Activated B cell treated with CpG ODN at 0.5 μM for 24 hours (primary cell): ENCODE measurements at regions not wholly inside any gene's neighbourhood (a gene's known extent, or its start where the extent isn't known, plus 50 kb on each side); places are given as distances from the start of the nearest gene placed in this dataset.

Source experiments
- ATAC-seq: fragments of 200-7000 bp; cut with Tn5 transposase; one replicate; pipeline ENCODE4 v1.10.0; 2021; ENCODE audit warnings: low read depth, mild to moderate bottlenecking, moderate library complexity
- CTCF ChIA-PET: fragments of 350-600 bp; sonication (Branson Sonifier 250); formaldehyde crosslinking; loops from one replicate; lab custom pipeline; 2021; ENCODE audit warnings: antibody characterized with exemption; lab: Charles Lee
- POLR2A ChIA-PET: fragments of 350-600 bp; sonication (Branson Sonifier 250); formaldehyde crosslinking; loops from one replicate; lab custom pipeline; 2021; ENCODE audit warnings: antibody characterized with exemption; lab: Charles Lee
- DNase-seq: peaks from one replicate; pipeline ENCODE4 v3.0.0; 2022
- H3K27ac Mint-ChIP-seq: one replicate; pipeline ENCODE4 v1.8.0; 2020; ENCODE audit warnings: mixed read lengths
- H3K27me3 Mint-ChIP-seq: one replicate; pipeline ENCODE4 v1.8.0; 2021; ENCODE audit warnings: mixed read lengths
- H3K36me3 Mint-ChIP-seq: one replicate; pipeline ENCODE4 v1.8.0; 2021; ENCODE audit warnings: low read depth, mixed read lengths
- H3K4me1 Mint-ChIP-seq: one replicate; pipeline ENCODE4 v1.8.0; 2021; ENCODE audit warnings: mixed read lengths
- H3K4me3 Mint-ChIP-seq: one replicate; pipeline ENCODE4 v1.8.0; 2020; ENCODE audit warnings: mild to moderate bottlenecking, mixed read lengths
- H3K9me3 Mint-ChIP-seq: one replicate; pipeline ENCODE4 v1.8.0; 2020; ENCODE audit warnings: mixed read lengths
- intact Hi-C: fragments of 100-400 bp; cut with micrococcal nuclease; formaldehyde crosslinking; loops from one replicate; pipeline ENCODE4 v1.15.1; 2024
- TF ChIP-seq, protein P1 (sequence below): fragments of 200-600 bp; IDR thresholded peaks from one replicate; pipeline ENCODE4 v1.8.0; 2022; ENCODE audit warnings: antibody characterized with exemption, mild to moderate bottlenecking

DNA sequence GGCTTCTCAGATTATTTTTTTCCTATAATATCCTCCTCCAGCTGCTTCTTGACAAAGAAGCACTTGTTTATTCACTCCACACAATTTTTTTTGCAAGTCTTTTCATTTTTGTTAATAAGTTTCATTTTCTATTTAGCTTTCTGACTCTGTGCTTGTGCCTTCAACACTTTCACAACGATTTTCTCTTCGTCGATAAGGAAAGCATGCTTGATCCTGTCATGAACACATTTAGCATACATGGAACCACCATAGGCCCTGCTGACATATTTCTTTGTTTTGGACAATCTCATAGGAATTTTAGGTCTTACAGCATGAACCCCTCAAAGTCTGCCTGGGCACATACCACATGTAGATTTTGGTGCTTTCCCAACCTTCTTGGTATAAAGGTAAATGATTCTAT is 346.0 kb downstream of the KCNRG start:
- no peaks in the 10 kb centered on the region for H3K9me3 Mint-ChIP-seq
- ATAC-seq (no peak), DNase-seq (no peak)
- peaks cover 52% of the 10 kb centered on the region for H3K4me1 Mint-ChIP-seq
- intact Hi-C loops: no loop called here
- H3K4me3 Mint-ChIP-seq: no peak overlapping the region
- no peaks in the 10 kb centered on the region for H3K27me3 Mint-ChIP-seq
- no peak overlapping the region for H3K27ac Mint-ChIP-seq
- H3K36me3 Mint-ChIP-seq: no peaks in the 10 kb centered on the region
- TF ChIP-seq, protein P1, sequence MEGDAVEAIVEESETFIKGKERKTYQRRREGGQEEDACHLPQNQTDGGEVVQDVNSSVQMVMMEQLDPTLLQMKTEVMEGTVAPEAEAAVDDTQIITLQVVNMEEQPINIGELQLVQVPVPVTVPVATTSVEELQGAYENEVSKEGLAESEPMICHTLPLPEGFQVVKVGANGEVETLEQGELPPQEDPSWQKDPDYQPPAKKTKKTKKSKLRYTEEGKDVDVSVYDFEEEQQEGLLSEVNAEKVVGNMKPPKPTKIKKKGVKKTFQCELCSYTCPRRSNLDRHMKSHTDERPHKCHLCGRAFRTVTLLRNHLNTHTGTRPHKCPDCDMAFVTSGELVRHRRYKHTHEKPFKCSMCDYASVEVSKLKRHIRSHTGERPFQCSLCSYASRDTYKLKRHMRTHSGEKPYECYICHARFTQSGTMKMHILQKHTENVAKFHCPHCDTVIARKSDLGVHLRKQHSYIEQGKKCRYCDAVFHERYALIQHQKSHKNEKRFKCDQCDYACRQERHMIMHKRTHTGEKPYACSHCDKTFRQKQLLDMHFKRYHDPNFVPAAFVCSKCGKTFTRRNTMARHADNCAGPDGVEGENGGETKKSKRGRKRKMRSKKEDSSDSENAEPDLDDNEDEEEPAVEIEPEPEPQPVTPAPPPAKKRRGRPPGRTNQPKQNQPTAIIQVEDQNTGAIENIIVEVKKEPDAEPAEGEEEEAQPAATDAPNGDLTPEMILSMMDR: no peak
- ChIA-PET CTCF (interaction anchor here (0.8 kb wide), 1 partner anchor 11 kb away, joined by 3 read pairs; no protein-coding TSS in a partner anchor), POLR2A (interaction anchor here (0.6 to 1.4 kb wide), 2 partner anchors 9 to 232 kb away, joined by 3 read pairs; no protein-coding TSS in a partner anchor)

DNA sequence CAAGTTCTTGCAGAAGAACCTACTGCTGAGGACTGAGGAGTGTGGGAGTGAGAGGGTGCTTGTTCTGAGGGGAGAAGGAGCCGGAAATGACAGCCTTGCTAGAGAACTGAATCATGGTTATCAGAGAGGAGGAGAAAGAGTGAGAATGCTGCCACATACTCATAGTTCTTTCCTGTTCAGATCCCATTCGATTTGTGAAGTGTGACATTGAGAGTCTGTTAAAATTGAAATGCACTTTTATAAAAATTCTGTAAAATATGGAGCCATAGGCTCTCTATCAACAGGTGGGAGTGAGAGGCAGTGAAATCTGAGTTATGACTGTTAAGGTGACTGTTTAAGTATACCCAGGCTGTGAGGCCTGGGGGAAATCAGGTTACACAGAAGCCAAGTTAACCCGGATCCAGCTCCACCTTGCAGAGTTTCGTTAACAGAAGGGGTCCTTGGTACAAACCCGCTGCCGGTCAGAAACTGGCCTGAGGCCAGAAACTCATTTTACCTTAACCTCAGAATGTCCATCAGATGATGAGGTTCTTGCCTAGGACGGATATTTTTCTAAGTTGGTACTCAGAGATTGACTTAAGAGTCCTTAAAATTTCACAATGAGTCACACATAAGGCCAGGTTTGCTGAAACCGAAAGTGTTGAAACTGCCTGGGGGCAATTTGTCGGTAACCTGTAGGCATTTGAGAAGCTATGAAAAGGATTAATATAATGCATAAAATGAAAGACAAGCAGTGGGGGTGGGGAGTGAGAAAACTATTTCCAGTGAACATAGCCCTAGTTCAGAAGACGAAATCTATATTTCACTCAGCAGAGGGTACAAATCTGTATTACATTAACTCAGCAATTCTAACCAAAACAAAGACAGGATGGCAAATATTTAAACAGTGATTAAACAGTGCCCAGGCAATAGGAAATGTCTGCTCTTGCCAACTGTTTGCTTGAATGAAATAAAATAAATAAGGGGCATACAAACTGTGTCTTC is 350.5 kb downstream of the KCNRG start:
- POLR2A ChIA-PET: interaction anchor here (0.6 to 3.4 kb wide), 17 partner anchors 8 to 549 kb away, joined by 3 to 42 read pairs (median 8); partner anchors contain the start of gene TRIM13
- H3K27me3 Mint-ChIP-seq: no peaks in the 10 kb centered on the region
- ATAC-seq: peak; percentile 28
- peak overlapping the region; percentile 63 for H3K4me3 Mint-ChIP-seq
- H3K9me3 Mint-ChIP-seq: no peaks in the 10 kb centered on the region
- H3K27ac Mint-ChIP-seq: peak overlapping the region; percentile 86
- TF ChIP-seq, protein P1: no peak
- H3K36me3 Mint-ChIP-seq: no peaks in the 10 kb centered on the region
- no peak for DNase-seq
- intact Hi-C loops: loop anchor here (1.0 kb wide), 3 partner anchors 10 to 283 kb away; no protein-coding TSS in a partner anchor
- peaks cover 57% of the 10 kb centered on the region for H3K4me1 Mint-ChIP-seq
- CTCF ChIA-PET: interaction anchor here (0.7 to 1.8 kb wide), 3 partner anchors 21 to 435 kb away, joined by 3 to 5 read pairs (median 3); no protein-coding TSS in a partner anchor

DNA sequence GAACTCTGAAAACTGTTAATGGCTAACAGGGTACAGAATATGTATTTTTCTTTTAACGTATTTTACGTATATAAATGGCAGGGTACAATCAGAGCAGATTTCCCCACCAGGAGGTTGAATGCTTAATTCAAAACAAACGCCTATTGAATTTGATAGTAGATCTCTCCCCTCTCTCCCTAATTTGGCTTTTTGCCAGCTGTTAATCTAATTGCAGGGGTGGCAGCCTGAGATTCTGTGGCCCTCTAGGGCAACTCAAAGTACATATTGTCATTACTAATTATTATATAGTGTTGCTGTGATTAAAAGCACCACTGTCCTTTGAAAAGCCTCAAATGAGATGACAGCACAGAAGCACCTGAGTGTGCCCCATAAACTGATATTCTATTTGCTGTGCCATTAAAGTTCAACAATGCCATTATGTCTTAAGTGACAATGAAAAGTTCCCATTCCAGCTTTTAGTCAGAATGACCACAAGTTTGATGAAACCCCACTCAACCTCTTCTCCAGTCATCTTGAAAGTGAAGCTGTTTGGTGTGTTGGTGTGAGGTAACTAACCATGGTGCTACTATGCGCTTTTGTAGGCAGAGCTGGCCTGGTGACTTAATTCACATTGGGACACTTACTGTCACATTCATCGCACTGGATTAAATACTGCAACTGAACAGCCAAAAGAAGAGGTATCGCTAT is 351.4 kb downstream of the KCNRG start:
- TF ChIP-seq, protein P1: no peak
- POLR2A ChIA-PET: interaction anchor here (0.6 to 3.4 kb wide), 17 partner anchors 9 to 548 kb away, joined by 4 to 42 read pairs (median 8); partner anchors contain the start of gene TRIM13
- Mint-ChIP-seq H3K27me3 (no peaks in the 10 kb centered on the region), H3K4me3 (peak overlapping the region; percentile 63), H3K36me3 (no peaks in the 10 kb centered on the region), H3K27ac (peak overlapping the region; percentile 86), H3K9me3 (no peaks in the 10 kb centered on the region), H3K4me1 (peaks cover 60% of the 10 kb centered on the region)
- CTCF ChIA-PET: interaction anchor here (0.7 to 2.8 kb wide), 4 partner anchors 20 to 545 kb away, joined by 3 to 8 read pairs (median 4); no protein-coding TSS in a partner anchor
- ATAC-seq (peak; percentile 36), DNase-seq (no peak)
- intact Hi-C loops: loop anchor here (1.0 kb wide), 3 partner anchors 11 to 284 kb away; no protein-coding TSS in a partner anchor

DNA sequence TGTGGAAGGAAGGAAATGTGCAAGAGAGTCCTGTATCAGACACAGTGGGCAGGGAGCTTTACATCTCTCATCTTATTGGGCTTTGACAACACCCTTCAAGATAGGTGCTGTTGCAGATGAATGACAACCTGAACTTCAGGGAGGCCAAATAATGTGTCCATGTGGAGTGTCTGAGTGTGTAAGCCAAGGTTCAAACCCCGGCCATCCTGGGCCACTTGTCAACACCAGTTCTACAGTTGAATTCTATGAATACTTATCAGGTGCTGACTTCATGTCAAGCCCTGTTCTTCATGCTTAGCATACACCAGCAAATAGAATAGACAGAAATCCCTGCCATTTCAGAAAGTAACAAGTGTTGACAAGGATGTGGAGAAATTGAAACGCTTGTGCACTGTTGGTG is 354.4 kb downstream of the KCNRG start:
- intact Hi-C loops: loop anchor here (1.0 to 5.0 kb wide), 9 partner anchors 13 to 1392 kb away; partner anchors contain the start of genes FNDC3A and TRIM13
- no peak overlapping the region for H3K4me3 Mint-ChIP-seq
- peak overlapping the region; percentile 93 for H3K27ac Mint-ChIP-seq
- ATAC-seq: no peak
- ChIA-PET POLR2A (interaction anchor here (0.6 to 5.1 kb wide), 15 partner anchors 9 to 433 kb away, joined by 3 to 92 read pairs (median 10); partner anchors contain the start of gene SPRYD7), CTCF (interaction anchor here (0.9 to 1.3 kb wide), 4 partner anchors 17 to 431 kb away, joined by 3 to 8 read pairs (median 5); no protein-coding TSS in a partner anchor)
- no peak for DNase-seq
- no peaks in the 10 kb centered on the region for H3K27me3 Mint-ChIP-seq
- no peaks in the 10 kb centered on the region for H3K36me3 Mint-ChIP-seq
- peaks cover 61% of the 10 kb centered on the region for H3K4me1 Mint-ChIP-seq
- TF ChIP-seq, protein P1: no peak
- H3K9me3 Mint-ChIP-seq: no peaks in the 10 kb centered on the region
